SK-N-MC (cell line): ENCODE measurements at regions not wholly inside any gene's neighbourhood (a gene's known extent, or its start where the extent isn't known, plus 50 kb on each side); places are given as distances from the start of the nearest gene placed in this dataset.

Experiments used
- EZH2 ChIP-seq: fragments of 200-600 bp; sonication (generic); IDR thresholded peaks from one replicate; pipeline ENCODE4 v1.6.1; 2017; ENCODE audit warnings: antibody characterized with exemption
- FOXP2 ChIP-seq: optimal IDR thresholded peaks from 2 replicates; pipeline ENCODE3; 2011; ENCODE audit warnings: mild to moderate bottlenecking, moderate library complexity; ENCODE audit not compliant: insufficient read depth; ENCODE audit errors: extremely low read length, control extremely low read depth
- POLR2AphosphoS5 ChIP-seq: IDR thresholded peaks from 2 replicates; pipeline ENCODE4 v1.6.1; 2012; ENCODE audit warnings: mild to moderate bottlenecking, low read depth, low read length, borderline replicate concordance

DNA sequence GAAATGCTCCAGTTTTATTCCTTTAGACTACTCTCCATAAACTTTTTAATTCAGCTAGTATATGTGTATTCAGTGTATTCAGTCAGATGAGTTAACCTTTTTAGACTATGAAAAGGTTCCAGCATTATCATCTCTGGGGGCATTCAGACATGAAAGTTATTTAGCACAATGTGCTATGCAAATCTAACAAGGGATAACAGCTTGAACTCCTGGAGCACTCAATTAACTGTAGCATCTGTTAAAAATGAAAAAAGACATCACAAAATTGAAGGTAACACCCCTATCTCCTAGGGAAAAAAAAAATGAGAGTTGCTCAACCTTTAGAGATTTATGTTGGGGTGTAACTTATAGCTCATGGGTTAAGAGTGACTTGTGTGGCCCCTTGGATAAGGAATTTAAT lies 211.5 kb downstream of the PHLDA1 start:
- no peak for TF ChIP-seq POLR2AphosphoS5
- TF ChIP-seq EZH2 = no peak
- TF ChIP-seq FOXP2 = no peak
